ENCODE measurements at regions not wholly inside any gene's neighbourhood (a gene's known extent, or its start where the extent isn't known, plus 50 kb on each side); places are given as distances from the start of the nearest gene placed in this dataset.

GRCh38 chr10:84891631-84892030 lies 563.2 kb downstream of the CCSER2 start:
- WGBS, 2 donors, result 51 to 68% methylated on average over 4 of the region's 4 CpGs
- no peaks in the 10 kb centered on the region for H3K4me1 ChIP-seq
- TF ChIP-seq EP300 (IDR thresholded peaks at IDR 0.05) (no peak), CTCF (IDR thresholded peaks at IDR 0.05) (no peak), POLR2A (IDR thresholded peaks at IDR 0.05) (no peak)
- no peak overlapping the region for H3K4me3 ChIP-seq
- no peaks in the 10 kb centered on the region for H3K9me3 ChIP-seq
- no peak overlapping the region for H3K27ac ChIP-seq
- H3K27me3 ChIP-seq, result no peaks in the 10 kb centered on the region
- no peaks in the 10 kb centered on the region for H3K36me3 ChIP-seq
- DNase-seq (ENCODE audit: low spot score in 2 of 2), result no peak

- no peak for TF ChIP-seq CTCF (IDR thresholded peaks at IDR 0.05)
- no peak for TF ChIP-seq EP300 (IDR thresholded peaks at IDR 0.05)
- no peak for TF ChIP-seq POLR2A (IDR thresholded peaks at IDR 0.05)
- WGBS, 2 donors, result 61% methylated on average over 3 of the region's 3 CpGs
- no peak overlapping the region for H3K4me3 ChIP-seq
- H3K27me3 ChIP-seq, result no peaks in the 10 kb centered on the region
- H3K27ac ChIP-seq, result no peak overlapping the region
- no peaks in the 10 kb centered on the region for H3K36me3 ChIP-seq
- DNase-seq (ENCODE audit: low spot score in 2 of 2), result no peak
- no peaks in the 10 kb centered on the region for H3K4me1 ChIP-seq
- no peaks in the 10 kb centered on the region for H3K9me3 ChIP-seq
These were observed 567.2 kb downstream of the CCSER2 start for GRCh38 chr10:84895541-84895940.

- Histone ChIP-seq H3K36me3 (no peaks in the 10 kb centered on the region), H3K27ac (no peak overlapping the region), H3K4me3 (no peak overlapping the region), H3K4me1 (no peaks in the 10 kb centered on the region), H3K9me3 (no peaks in the 10 kb centered on the region), H3K27me3 (no peaks in the 10 kb centered on the region)
- TF ChIP-seq CTCF (IDR thresholded peaks at IDR 0.05) (no peak), POLR2A (IDR thresholded peaks at IDR 0.05) (no peak), EP300 (IDR thresholded peaks at IDR 0.05) (no peak)
- whole genome bisulfite sequencing, 2 donors, result 88 to 94% methylated on average over 2 of the region's 2 CpGs
- no peak for DNase-seq (ENCODE audit: low spot score in 2 of 2)
These were observed 568.5 kb downstream of the CCSER2 start for GRCh38 chr10:84896909-84897308.

- no peak overlapping the region for H3K27ac ChIP-seq
- no peaks in the 10 kb centered on the region for H3K36me3 ChIP-seq
- no peak for DNase-seq (ENCODE audit: low spot score in 2 of 2)
- H3K4me3 ChIP-seq, result no peak overlapping the region
- no peaks in the 10 kb centered on the region for H3K9me3 ChIP-seq
- TF ChIP-seq EP300 (IDR thresholded peaks at IDR 0.05), result no peak
- no peak for TF ChIP-seq POLR2A (IDR thresholded peaks at IDR 0.05)
- no peak for TF ChIP-seq CTCF (IDR thresholded peaks at IDR 0.05)
- no peaks in the 10 kb centered on the region for H3K27me3 ChIP-seq
- no peaks in the 10 kb centered on the region for H3K4me1 ChIP-seq
- 40 to 44% methylated on average over 1 of the region's 1 CpG for WGBS, 2 donors
These were observed 570.9 kb downstream of the CCSER2 start for GRCh38 chr10:84899268-84899667.

- Histone ChIP-seq H3K4me1 (no peaks in the 10 kb centered on the region), H3K27ac (no peak overlapping the region), H3K36me3 (no peaks in the 10 kb centered on the region), H3K4me3 (no peak overlapping the region), H3K9me3 (no peaks in the 10 kb centered on the region), H3K27me3 (no peaks in the 10 kb centered on the region)
- TF ChIP-seq EP300 (IDR thresholded peaks at IDR 0.05) (no peak), CTCF (IDR thresholded peaks at IDR 0.05) (no peak), POLR2A (IDR thresholded peaks at IDR 0.05) (no peak)
- no peak for DNase-seq (ENCODE audit: low spot score in 2 of 2)
- 70 to 82% methylated on average over 2 of the region's 2 CpGs for WGBS, 2 donors
These were observed 571.8 kb downstream of the CCSER2 start for GRCh38 chr10:84900141-84900540.
